Panc1 (cell line): ENCODE measurements at regions not wholly inside any gene's neighbourhood (a gene's known extent, or its start where the extent isn't known, plus 50 kb on each side); places are given as distances from the start of the nearest gene placed in this dataset.

Source experiments
- CTCF ChIP-seq: fragments of 450-650 bp; IDR thresholded peaks from 2 replicates; pipeline ENCODE4 v1.5.1; 2017; ENCODE audit warnings: mild to moderate bottlenecking
- POLR2AphosphoS5 ChIP-seq: IDR thresholded peaks from 2 replicates; pipeline ENCODE4 v1.6.1; 2012; ENCODE audit warnings: mild to moderate bottlenecking, low read depth, low read length, moderate library complexity
- REST ChIP-seq, 2 experiments: IDR thresholded peaks; 2 replicates each; pipeline ENCODE4 v1.6.1; 2011 to 2012; ENCODE audit warnings: low read depth in 2 of 2, control low read depth in 1 of 2, low read length in 1 of 2, mild to moderate bottlenecking in 1 of 2, moderate library complexity in 1 of 2; ENCODE audit not compliant: insufficient read depth in 1 of 2
- SIN3A ChIP-seq: IDR thresholded peaks from 2 replicates; pipeline ENCODE4 v1.6.1; 2012; ENCODE audit warnings: low read depth, mild to moderate bottlenecking, low read length, moderate library complexity, borderline replicate concordance; ENCODE audit not compliant: insufficient read depth
- TCF7L2 ChIP-seq: IDR thresholded peaks from 2 replicates; pipeline ENCODE4 v1.6.1; 2011; ENCODE audit warnings: mild to moderate bottlenecking, low read depth, low read length, inconsistent platforms

GRCh38 chr7:131974671-131975070, 418.2 kb upstream of the PODXL start:
- no peak for TF ChIP-seq POLR2AphosphoS5
- no peak for TF ChIP-seq CTCF
- TF ChIP-seq REST (IDR thresholded peaks at IDR 0.05; ENCODE audit: insufficient read depth in 1 of 2, low read depth in 2 of 2, low read length in 1 of 2), result no peak
- TF ChIP-seq TCF7L2, result no peak
- no peak for TF ChIP-seq SIN3A
